T-helper 17 cell (primary cell): ENCODE measurements at regions not wholly inside any gene's neighbourhood (a gene's known extent, or its start where the extent isn't known, plus 50 kb on each side); places are given as distances from the start of the nearest gene placed in this dataset.
"Not testable (repeated sequence)": the region's sequence is repeated elsewhere in the genome, so short reads cannot be mapped to it uniquely, and the experiment has no call there.

Experiments used
- ATAC-seq: fragments of 150-1000 bp; cut with Tn5 transposase; 2 replicates; pipeline ENCODE4 v1.10.0; 2021; ENCODE audit warnings: mild to moderate bottlenecking, moderate library complexity
- DNase-seq, 3 donors: peaks; one replicate each; pipeline versions ENCODE4 v3.0.0 to v3.0.0-alpha.2; 2020 to 2021
- H3K9me3 ChIP-seq: one replicate; pipeline ENCODE4 v1.7.0; 2013; ENCODE audit warnings: low read length, mild to moderate bottlenecking; ENCODE audit not compliant: control insufficient read depth, poor library complexity, severe bottlenecking
- H3K27ac Mint-ChIP-seq: one replicate; pipeline ENCODE4 v1.8.0; 2022; ENCODE audit warnings: mild to moderate bottlenecking, moderate library complexity, mixed read lengths
- H3K27me3 Mint-ChIP-seq: one replicate; pipeline ENCODE4 v1.8.0; 2022; ENCODE audit warnings: mixed read lengths
- H3K36me3 Mint-ChIP-seq: one replicate; pipeline ENCODE4 v1.8.0; 2022; ENCODE audit warnings: low read depth, mixed read lengths
- H3K4me1 Mint-ChIP-seq: one replicate; pipeline ENCODE4 v1.8.0; 2022; ENCODE audit warnings: mild to moderate bottlenecking, mixed read lengths
- H3K4me3 Mint-ChIP-seq: one replicate; pipeline ENCODE4 v1.8.0; 2022; ENCODE audit warnings: mild to moderate bottlenecking, moderate library complexity, mixed read lengths

- Mint-ChIP-seq H3K27me3 (peaks cover 36% of the 10 kb centered on the region), H3K4me1 (peaks cover 2% of the 10 kb centered on the region), H3K27ac (no peak overlapping the region), H3K4me3 (no peak overlapping the region), H3K36me3 (peaks cover 3% of the 10 kb centered on the region)
- no peaks in the 10 kb centered on the region for H3K9me3 ChIP-seq
- DNase-seq (no peak), ATAC-seq (no peak)
These were observed 195.7 kb downstream of the FCRL5 start for GRCh38 chr1:157356601-157357000.

DNA sequence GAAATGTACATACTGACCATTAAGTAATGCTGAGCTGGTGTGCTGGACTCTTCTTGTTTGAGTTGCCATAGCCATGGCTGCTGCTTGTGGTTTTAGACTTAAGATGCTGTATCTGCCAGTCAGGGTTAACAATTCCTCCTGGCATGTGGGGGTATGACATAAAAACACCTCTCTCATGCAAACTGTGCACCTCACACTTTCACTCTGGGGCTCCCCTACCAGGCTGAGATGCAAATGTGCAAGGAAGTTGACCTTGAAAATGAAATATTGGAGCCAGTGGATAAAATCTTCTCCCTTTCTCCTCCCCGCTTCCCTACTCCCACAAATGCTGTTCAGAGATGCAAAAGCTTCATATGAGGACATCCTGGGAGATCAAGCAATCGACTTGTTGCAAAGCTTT, 198.8 kb downstream of the FCRL5 start:
- Mint-ChIP-seq H3K4me1 (no peaks in the 10 kb centered on the region), H3K27me3 (peaks cover 20% of the 10 kb centered on the region), H3K4me3 (no peak overlapping the region), H3K36me3 (peaks cover 2% of the 10 kb centered on the region), H3K27ac (no peak overlapping the region)
- ATAC-seq = no peak
- no peak for DNase-seq
- H3K9me3 ChIP-seq = no peaks in the 10 kb centered on the region

GRCh38 chr1:157352817-157353408, 199.4 kb downstream of the FCRL5 start:
- peaks cover 20% of the 10 kb centered on the region for H3K27me3 Mint-ChIP-seq
- peaks cover 2% of the 10 kb centered on the region for H3K36me3 Mint-ChIP-seq
- no peak for DNase-seq
- no peak overlapping the region for H3K27ac Mint-ChIP-seq
- no peak for ATAC-seq
- H3K4me3 Mint-ChIP-seq = no peak overlapping the region
- no peaks in the 10 kb centered on the region for H3K4me1 Mint-ChIP-seq
- H3K9me3 ChIP-seq = no peaks in the 10 kb centered on the region

GRCh38 chr1:157352216-157352615, 200.1 kb downstream of the FCRL5 start:
- DNase-seq = no peak
- H3K36me3 Mint-ChIP-seq = peaks cover 2% of the 10 kb centered on the region
- no peak for ATAC-seq
- H3K27ac Mint-ChIP-seq = no peak overlapping the region
- peaks cover 25% of the 10 kb centered on the region for H3K27me3 Mint-ChIP-seq
- H3K4me3 Mint-ChIP-seq = no peak overlapping the region
- no peaks in the 10 kb centered on the region for H3K9me3 ChIP-seq
- H3K4me1 Mint-ChIP-seq = no peaks in the 10 kb centered on the region

DNA sequence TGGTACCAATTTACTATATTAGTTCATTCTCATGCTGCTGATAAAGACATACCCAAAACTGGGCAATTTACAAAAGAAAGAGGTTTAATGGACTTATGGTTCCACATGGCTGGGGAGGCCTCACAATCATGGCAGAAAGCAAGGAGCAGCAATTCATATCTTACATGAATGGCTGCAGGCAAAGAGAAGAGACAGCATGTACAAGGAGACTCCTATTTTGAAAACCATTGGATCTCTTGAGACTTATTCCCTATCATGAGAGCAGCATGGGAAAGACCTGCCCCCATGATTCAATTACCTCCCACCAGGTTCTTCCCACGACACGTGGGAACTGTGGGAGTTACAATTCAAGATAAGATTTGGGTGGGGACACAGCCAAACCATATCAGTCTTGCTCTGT, 200.5 kb downstream of the FCRL5 start:
- not testable (repeated sequence) for DNase-seq, H3K36me3 Mint-ChIP-seq, H3K4me1 Mint-ChIP-seq, H3K27ac Mint-ChIP-seq, H3K9me3 ChIP-seq, H3K4me3 Mint-ChIP-seq, ATAC-seq
- peaks cover 29% of the 10 kb centered on the region for H3K27me3 Mint-ChIP-seq

DNA sequence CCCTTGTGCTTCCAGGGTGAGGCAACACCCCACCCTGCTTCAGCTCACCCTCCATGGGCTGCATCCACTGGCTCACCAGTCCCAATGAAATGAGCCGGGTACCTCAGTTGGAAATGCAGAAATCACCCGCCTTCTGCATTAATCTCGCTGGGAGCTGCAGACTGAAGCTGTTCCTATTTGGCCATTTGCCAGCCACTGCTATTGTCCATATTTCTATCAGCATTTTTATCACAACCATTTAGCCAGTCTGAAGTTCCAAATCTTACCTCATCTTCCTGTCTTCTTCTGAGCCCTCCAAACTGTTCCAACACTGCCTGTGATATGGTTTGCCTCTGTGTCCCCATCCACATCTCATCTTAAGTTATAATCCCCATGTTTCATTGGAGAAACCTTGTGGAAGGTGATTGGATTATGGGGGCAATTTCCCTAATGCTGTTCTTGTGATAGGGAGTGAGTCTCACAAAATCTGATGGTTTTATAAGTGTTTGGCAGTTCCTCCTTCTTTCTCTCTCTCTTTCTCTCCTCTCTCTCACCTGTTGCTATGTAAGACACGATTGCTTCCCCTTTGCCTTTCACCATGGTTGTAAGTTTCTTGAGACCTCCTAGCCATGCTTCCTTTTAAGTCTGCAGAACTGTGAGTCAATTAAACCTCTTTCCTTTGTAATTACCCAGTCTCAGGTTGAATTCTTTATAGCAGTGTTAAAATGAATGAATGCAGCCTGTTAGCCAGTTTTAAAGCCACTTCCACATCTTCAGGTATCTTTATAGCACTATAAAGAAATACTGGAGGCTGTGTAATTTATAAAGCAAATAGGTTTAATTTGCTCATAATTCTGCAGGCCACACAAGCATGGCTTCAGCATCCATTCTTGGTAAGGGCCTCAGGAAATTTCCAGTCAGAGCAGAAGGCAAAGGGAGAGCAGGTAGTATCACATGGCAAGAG, 203.5 kb downstream of the FCRL5 start:
- ATAC-seq = no peak
- DNase-seq = no peak
- no peak overlapping the region for H3K4me3 Mint-ChIP-seq
- H3K4me1 Mint-ChIP-seq = no peaks in the 10 kb centered on the region
- H3K9me3 ChIP-seq = no peaks in the 10 kb centered on the region
- peaks cover 31% of the 10 kb centered on the region for H3K27me3 Mint-ChIP-seq
- peaks cover 3% of the 10 kb centered on the region for H3K36me3 Mint-ChIP-seq
- no peak overlapping the region for H3K27ac Mint-ChIP-seq

DNA sequence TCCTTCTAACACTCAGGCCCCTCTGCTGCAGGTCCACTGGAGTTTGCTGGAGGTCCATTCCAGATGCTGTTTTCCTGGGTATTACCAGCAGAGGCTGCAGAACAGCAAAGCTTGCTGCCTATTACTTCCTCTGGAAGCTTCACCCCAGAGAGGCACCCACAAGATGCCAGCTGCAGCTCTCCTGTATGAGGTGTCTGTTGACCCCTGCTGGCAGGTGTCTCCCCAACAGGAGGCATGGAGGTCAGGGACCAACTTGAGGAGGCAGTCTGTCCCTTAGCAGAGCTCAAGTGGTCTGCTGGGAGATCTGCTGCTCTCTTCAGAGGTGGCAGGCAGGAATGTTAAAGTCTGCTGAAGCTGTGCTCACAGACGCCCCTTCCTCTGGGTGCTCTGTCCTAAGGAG, 204.8 kb downstream of the FCRL5 start:
- H3K27ac Mint-ChIP-seq = no peak overlapping the region
- DNase-seq (no peak), ATAC-seq (no peak)
- peaks cover 3% of the 10 kb centered on the region for H3K36me3 Mint-ChIP-seq
- H3K4me3 Mint-ChIP-seq = no peak overlapping the region
- no peaks in the 10 kb centered on the region for H3K4me1 Mint-ChIP-seq
- H3K27me3 Mint-ChIP-seq = peaks cover 30% of the 10 kb centered on the region
- H3K9me3 ChIP-seq = no peaks in the 10 kb centered on the region

- not testable (repeated sequence) for H3K4me3 Mint-ChIP-seq, ATAC-seq, H3K36me3 Mint-ChIP-seq, H3K9me3 ChIP-seq, H3K27ac Mint-ChIP-seq, H3K4me1 Mint-ChIP-seq, DNase-seq
- peaks cover 14% of the 10 kb centered on the region for H3K27me3 Mint-ChIP-seq
These were observed 199.6 kb upstream of the ETV3 start for GRCh38 chr1:157337785-157338184.

- H3K9me3 ChIP-seq = no peaks in the 10 kb centered on the region
- ATAC-seq (no peak), DNase-seq (no peak)
- peaks cover 3% of the 10 kb centered on the region for H3K36me3 Mint-ChIP-seq
- no peak overlapping the region for H3K27ac Mint-ChIP-seq
- H3K4me1 Mint-ChIP-seq = no peaks in the 10 kb centered on the region
- H3K4me3 Mint-ChIP-seq = no peak overlapping the region
- H3K27me3 Mint-ChIP-seq = peaks cover 20% of the 10 kb centered on the region
These were observed 196.9 kb upstream of the ETV3 start for GRCh38 chr1:157335056-157335455.

- H3K27ac Mint-ChIP-seq = no peak overlapping the region
- ATAC-seq = no peak
These were observed 195.8 kb upstream of the ETV3 start for GRCh38 chr1:157334041-157334440.

DNA sequence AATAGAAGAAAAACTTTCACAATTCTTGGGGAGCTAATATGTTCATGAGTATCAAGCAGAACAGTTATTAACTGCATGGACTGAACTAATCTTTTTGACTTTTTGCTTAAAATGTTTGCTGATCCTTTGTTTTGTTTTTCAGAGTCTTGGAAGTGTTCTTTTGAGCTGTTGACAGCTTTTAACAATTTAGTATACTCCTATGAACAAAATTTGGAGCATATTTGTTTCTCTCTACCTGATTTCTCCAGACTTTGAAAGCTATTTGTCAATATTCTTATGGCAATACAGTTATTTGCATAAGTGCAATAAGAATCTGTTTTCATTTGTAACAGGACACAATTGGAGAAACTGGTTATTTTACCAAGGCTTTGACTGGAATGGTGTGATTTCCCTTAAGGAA, 192.0 kb upstream of the ETV3 start:
- not testable (repeated sequence) for H3K4me1 Mint-ChIP-seq, H3K27ac Mint-ChIP-seq, H3K9me3 ChIP-seq, H3K36me3 Mint-ChIP-seq, ATAC-seq, H3K4me3 Mint-ChIP-seq, DNase-seq
- peaks cover 27% of the 10 kb centered on the region for H3K27me3 Mint-ChIP-seq

More at GRCh38 chr1:157334041-157334440, 195.8 kb upstream of the ETV3 start:
- no peak for DNase-seq
- H3K4me3 Mint-ChIP-seq = no peak overlapping the region
- no peaks in the 10 kb centered on the region for H3K9me3 ChIP-seq
- peaks cover 20% of the 10 kb centered on the region for H3K27me3 Mint-ChIP-seq
- peaks cover 3% of the 10 kb centered on the region for H3K36me3 Mint-ChIP-seq
- H3K4me1 Mint-ChIP-seq = no peaks in the 10 kb centered on the region

- ATAC-seq, DNase-seq, H3K36me3 Mint-ChIP-seq, H3K4me1 Mint-ChIP-seq, H3K27ac Mint-ChIP-seq, H3K4me3 Mint-ChIP-seq, H3K9me3 ChIP-seq: not testable (repeated sequence)
- H3K27me3 Mint-ChIP-seq = peaks cover 28% of the 10 kb centered on the region
These were observed 189.9 kb upstream of the ETV3 start for GRCh38 chr1:157328120-157328519.

DNA sequence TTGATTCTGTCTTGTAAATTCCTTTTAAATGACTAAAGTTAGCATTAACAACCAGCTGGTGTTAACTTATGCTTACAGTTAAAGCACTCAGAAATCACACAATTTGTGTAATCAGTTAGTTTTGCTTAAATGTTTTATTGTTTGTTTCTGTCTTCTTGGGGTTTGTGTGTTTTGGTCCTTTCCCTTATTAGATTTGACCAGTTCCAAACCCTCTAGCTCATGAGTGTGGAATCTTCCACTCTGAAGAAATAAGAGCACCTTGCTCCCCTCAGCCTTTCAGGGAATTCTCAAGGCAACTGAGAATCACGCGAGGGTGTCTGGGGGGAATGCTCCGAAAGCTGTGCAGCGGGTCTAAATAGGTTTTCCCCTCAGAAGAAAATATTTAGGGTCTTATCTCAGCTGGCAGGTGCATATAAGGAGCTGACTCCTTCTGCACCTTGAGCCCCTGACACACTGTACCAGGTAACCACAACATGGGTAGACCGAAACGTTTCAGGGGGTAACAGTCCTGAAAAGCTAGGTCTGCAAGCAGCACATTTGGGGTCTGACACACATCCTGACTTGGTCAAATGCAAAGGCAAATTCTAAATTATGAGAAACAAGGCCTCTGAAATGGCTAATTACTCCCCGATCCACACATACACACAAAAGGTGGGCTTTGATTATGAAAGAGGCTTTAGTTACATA, 188.1 kb upstream of the ETV3 start:
- no peak overlapping the region for H3K4me3 Mint-ChIP-seq
- H3K4me1 Mint-ChIP-seq = no peaks in the 10 kb centered on the region
- no peaks in the 10 kb centered on the region for H3K36me3 Mint-ChIP-seq
- peaks cover 22% of the 10 kb centered on the region for H3K27me3 Mint-ChIP-seq
- ATAC-seq = no peak
- no peak for DNase-seq
- no peak overlapping the region for H3K27ac Mint-ChIP-seq
- no peaks in the 10 kb centered on the region for H3K9me3 ChIP-seq
